ENCODE measurements at regions not wholly inside any gene's neighbourhood (a gene's known extent, or its start where the extent isn't known, plus 50 kb on each side); places are given as distances from the start of the nearest gene placed in this dataset.
"Not testable (repeated sequence)": the region's sequence is repeated elsewhere in the genome, so short reads cannot be mapped to it uniquely, and the experiment has no call there.

DNA sequence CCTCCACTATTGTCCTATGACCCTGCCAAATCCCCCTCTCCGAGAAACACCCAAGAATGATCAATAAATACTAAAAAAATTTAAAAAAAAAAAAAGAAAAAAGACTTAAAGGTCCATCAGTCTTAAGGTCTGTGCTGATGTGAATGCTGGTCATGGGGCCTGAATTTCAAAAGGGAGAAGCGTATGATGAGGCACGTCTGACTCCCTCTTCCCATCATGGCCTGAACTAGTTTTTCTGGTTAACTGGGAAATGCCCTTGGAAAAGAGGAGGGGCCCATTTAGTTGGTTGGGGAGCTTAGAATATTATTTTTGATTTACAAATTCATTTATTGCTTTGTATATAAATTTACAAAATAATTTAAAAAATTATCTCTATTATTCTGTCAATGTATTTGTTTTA, 291.0 kb upstream of the CDH19 start:
- POLR2A ChIA-PET: no interaction called here
- Histone ChIP-seq H3K27ac (ENCODE audit: extremely low read depth, low read depth, low read length) (no peak overlapping the region), H3K4me1 (ENCODE audit: control insufficient read depth, insufficient read depth, low read length) (no peaks in the 10 kb centered on the region), H3K9me3 (ENCODE audit: control insufficient read depth, insufficient read depth, low read depth, low read length) (no peaks in the 10 kb centered on the region), H3K36me3 (ENCODE audit: control insufficient read depth in 2 of 2, insufficient read depth in 1 of 2, low read length in 2 of 2) (no peaks in the 10 kb centered on the region), H3K4me3 (ENCODE audit: low read depth, low read length) (no peak overlapping the region)
- CTCF ChIA-PET: no interaction called here
- no peak for TF ChIP-seq ZBTB8A (tag by site-specific recombination; IDR thresholded peaks at IDR 0.05)
- no peak for TF ChIP-seq ZNF2 (tag by site-specific recombination; IDR thresholded peaks at IDR 0.05)
- TF ChIP-seq, protein P1, sequence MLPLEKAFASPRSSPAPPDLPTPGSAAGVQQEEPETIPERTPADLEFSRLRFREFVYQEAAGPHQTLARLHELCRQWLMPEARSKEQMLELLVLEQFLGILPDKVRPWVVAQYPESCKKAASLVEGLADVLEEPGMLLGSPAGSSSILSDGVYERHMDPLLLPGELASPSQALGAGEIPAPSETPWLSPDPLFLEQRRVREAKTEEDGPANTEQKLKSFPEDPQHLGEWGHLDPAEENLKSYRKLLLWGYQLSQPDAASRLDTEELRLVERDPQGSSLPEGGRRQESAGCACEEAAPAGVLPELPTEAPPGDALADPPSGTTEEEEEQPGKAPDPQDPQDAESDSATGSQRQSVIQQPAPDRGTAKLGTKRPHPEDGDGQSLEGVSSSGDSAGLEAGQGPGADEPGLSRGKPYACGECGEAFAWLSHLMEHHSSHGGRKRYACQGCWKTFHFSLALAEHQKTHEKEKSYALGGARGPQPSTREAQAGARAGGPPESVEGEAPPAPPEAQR (tag by site-specific recombination; IDR thresholded peaks at IDR 0.05): no peak
- TF ChIP-seq, protein P2, sequence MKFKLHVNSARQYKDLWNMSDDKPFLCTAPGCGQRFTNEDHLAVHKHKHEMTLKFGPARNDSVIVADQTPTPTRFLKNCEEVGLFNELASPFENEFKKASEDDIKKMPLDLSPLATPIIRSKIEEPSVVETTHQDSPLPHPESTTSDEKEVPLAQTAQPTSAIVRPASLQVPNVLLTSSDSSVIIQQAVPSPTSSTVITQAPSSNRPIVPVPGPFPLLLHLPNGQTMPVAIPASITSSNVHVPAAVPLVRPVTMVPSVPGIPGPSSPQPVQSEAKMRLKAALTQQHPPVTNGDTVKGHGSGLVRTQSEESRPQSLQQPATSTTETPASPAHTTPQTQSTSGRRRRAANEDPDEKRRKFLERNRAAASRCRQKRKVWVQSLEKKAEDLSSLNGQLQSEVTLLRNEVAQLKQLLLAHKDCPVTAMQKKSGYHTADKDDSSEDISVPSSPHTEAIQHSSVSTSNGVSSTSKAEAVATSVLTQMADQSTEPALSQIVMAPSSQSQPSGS (tag by site-specific recombination; IDR thresholded peaks at IDR 0.05; ENCODE audit: low read depth): no peak
- TF ChIP-seq, protein P3, sequence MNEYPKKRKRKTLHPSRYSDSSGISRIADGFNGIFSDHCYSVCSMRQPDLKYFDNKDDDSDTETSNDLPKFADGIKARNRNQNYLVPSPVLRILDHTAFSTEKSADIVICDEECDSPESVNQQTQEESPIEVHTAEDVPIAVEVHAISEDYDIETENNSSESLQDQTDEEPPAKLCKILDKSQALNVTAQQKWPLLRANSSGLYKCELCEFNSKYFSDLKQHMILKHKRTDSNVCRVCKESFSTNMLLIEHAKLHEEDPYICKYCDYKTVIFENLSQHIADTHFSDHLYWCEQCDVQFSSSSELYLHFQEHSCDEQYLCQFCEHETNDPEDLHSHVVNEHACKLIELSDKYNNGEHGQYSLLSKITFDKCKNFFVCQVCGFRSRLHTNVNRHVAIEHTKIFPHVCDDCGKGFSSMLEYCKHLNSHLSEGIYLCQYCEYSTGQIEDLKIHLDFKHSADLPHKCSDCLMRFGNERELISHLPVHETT (tag by site-specific recombination; IDR thresholded peaks at IDR 0.05): no peak
- no peak for TF ChIP-seq ZNF214 (tag by site-specific recombination; IDR thresholded peaks at IDR 0.05; ENCODE audit: borderline replicate concordance)
- no peak for TF ChIP-seq ZNF48 (tag by site-specific recombination; IDR thresholded peaks at IDR 0.05)
- TF ChIP-seq ZNF558 (tag by site-specific recombination; IDR thresholded peaks at IDR 0.05): no peak
- no peak for TF ChIP-seq ZNF777 (tag by site-specific recombination; IDR thresholded peaks at IDR 0.05; ENCODE audit: borderline replicate concordance)
- TF ChIP-seq ZNF350 (tag by site-specific recombination; IDR thresholded peaks at IDR 0.05): no peak
- no peak for TF ChIP-seq ZNF202 (tag by site-specific recombination; IDR thresholded peaks at IDR 0.05; ENCODE audit: borderline replicate concordance)
- no peak for TF ChIP-seq ZNF19 (tag by site-specific recombination; IDR thresholded peaks at IDR 0.05; ENCODE audit: low read depth)

DNA sequence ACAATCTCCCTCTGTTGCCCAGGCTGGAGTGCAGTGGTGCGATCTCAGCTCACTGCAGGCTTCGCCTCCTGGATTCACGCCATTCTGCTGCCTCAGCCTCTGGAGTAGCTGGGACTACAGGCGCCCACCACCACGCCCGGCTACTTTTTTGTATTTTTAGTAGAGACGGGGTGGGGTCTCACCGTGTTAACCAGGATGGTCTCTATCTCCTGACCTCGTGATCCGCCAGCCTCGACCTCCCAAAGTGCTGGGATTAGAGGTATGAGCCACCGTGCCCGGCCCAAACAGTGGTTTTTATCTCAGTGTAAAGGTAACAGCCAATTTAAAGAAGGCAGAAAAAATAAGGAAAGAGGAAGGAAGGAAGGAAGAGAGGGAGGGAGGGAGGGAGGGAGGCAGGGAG, 288.5 kb upstream of the CDH19 start:
- H3K27ac ChIP-seq (ENCODE audit: extremely low read depth, low read depth, low read length); POLR2A ChIA-PET; H3K4me1 ChIP-seq (ENCODE audit: control insufficient read depth, insufficient read depth, low read length); H3K36me3 ChIP-seq (ENCODE audit: control insufficient read depth in 2 of 2, insufficient read depth in 1 of 2, low read length in 2 of 2); H3K9me3 ChIP-seq (ENCODE audit: control insufficient read depth, insufficient read depth, low read depth, low read length); CTCF ChIA-PET; H3K4me3 ChIP-seq (ENCODE audit: low read depth, low read length): not testable (repeated sequence)

DNA sequence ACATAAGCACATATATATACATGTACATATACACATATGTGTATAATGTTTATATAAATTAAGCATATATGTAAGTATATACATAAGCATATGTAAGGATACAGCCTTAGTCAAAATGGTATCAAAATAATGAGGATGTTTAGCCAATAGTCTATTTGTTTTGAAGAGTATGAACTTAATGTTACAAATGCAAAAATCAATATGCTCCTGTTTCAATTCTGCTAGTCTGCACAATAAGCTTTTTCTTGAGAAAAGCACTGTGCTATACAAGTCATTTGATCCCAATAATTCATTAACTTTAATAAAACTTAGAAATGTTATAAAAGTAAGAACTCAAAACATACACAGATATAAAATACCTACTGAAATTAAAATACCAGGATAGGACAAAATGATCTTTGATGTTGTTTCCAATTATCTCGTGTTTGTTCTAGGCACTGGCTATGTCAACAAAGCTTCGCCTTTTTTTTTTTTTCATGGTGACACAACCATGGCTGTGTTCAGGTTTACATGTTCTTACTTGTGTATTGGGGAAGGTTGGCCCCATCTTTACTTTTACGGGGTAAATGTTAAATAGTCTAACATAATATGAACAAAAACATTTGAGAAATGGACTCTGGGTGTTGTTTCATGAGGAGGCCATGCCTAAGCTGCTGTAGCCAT, 271.1 kb upstream of the CDH19 start:
- H3K36me3 ChIP-seq (ENCODE audit: control insufficient read depth in 2 of 2, insufficient read depth in 1 of 2, low read length in 2 of 2): no peaks in the 10 kb centered on the region
- H3K4me3 ChIP-seq (ENCODE audit: low read depth, low read length): no peak overlapping the region
- no peaks in the 10 kb centered on the region for H3K9me3 ChIP-seq (ENCODE audit: control insufficient read depth, insufficient read depth, low read depth, low read length)
- no peak overlapping the region for H3K27ac ChIP-seq (ENCODE audit: extremely low read depth, low read depth, low read length)
- POLR2A ChIA-PET: no interaction called here
- H3K4me1 ChIP-seq (ENCODE audit: control insufficient read depth, insufficient read depth, low read length): no peaks in the 10 kb centered on the region
- CTCF ChIA-PET: interaction anchor here (1.1 kb wide), 1 partner anchor 315 kb away, joined by 4 read pairs; no protein-coding TSS in a partner anchor
- TF ChIP-seq, protein P4, sequence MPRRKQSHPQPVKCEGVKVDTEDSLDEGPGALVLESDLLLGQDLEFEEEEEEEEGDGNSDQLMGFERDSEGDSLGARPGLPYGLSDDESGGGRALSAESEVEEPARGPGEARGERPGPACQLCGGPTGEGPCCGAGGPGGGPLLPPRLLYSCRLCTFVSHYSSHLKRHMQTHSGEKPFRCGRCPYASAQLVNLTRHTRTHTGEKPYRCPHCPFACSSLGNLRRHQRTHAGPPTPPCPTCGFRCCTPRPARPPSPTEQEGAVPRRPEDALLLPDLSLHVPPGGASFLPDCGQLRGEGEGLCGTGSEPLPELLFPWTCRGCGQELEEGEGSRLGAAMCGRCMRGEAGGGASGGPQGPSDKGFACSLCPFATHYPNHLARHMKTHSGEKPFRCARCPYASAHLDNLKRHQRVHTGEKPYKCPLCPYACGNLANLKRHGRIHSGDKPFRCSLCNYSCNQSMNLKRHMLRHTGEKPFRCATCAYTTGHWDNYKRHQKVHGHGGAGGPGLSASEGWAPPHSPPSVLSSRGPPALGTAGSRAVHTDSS (tag by site-specific recombination; IDR thresholded peaks at IDR 0.05): no peak
- TF ChIP-seq YY2 (tag by site-specific recombination; IDR thresholded peaks at IDR 0.05): no peak
- no peak for TF ChIP-seq ZNF211 (tag by site-specific recombination; IDR thresholded peaks at IDR 0.05; ENCODE audit: low read depth)
- no peak for TF ChIP-seq ZNF658 (tag by site-specific recombination; IDR thresholded peaks at IDR 0.05)
- TF ChIP-seq ZNF560 (tag by site-specific recombination; IDR thresholded peaks at IDR 0.05; ENCODE audit: borderline replicate concordance): no peak
- TF ChIP-seq ZNF776 (tag by site-specific recombination; IDR thresholded peaks at IDR 0.05; ENCODE audit: borderline replicate concordance): no peak
- no peak for TF ChIP-seq ZNF664 (tag by site-specific recombination; IDR thresholded peaks at IDR 0.05)
- TF ChIP-seq TRIM28 (IDR thresholded peaks at IDR 0.05; ENCODE audit: borderline replicate concordance, low read length): no peak
- TF ChIP-seq ZNF585B (tag by site-specific recombination; IDR thresholded peaks at IDR 0.05): no peak
- TF ChIP-seq, protein P2 (tag by site-specific recombination; IDR thresholded peaks at IDR 0.05; ENCODE audit: low read depth): no peak
